GM23338 (cell line): ENCODE measurements at regions not wholly inside any gene's neighbourhood (a gene's known extent, or its start where the extent isn't known, plus 50 kb on each side); places are given as distances from the start of the nearest gene placed in this dataset.

Experiments used
- ATAC-seq: fragments of 200-7000 bp; cut with Tn5 transposase; 3 replicates; pipeline ENCODE4 v1.9.1; 2020
- DNase-seq: peaks from one replicate; pipeline ENCODE4 v3.0.0-alpha.2; 2015; ENCODE audit warnings: low spot score
- H2AFZ ChIP-seq: fragments of 200-600 bp; sonication (generic); 2 replicates; pipeline ENCODE4 v1.8.0; 2016; ENCODE audit warnings: antibody characterized with exemption, mild to moderate bottlenecking, moderate library complexity
- H3F3A ChIP-seq: fragments of 200-600 bp; sonication (generic); replicated peaks from 2 replicates; pipeline ENCODE4 v1.8.0; 2017; ENCODE audit warnings: antibody characterized with exemption, mixed run types, low read depth
- H3K27ac ChIP-seq: fragments of 200-600 bp; sonication (generic); 2 replicates; pipeline ENCODE4 v1.6.1; 2016; ENCODE audit warnings: low read depth
- H3K27me3 ChIP-seq: fragments of 200-600 bp; sonication (generic); 2 replicates; pipeline ENCODE4 v1.8.0; 2016; ENCODE audit warnings: mild to moderate bottlenecking, mixed run types, moderate library complexity; ENCODE audit not compliant: insufficient read depth
- H3K36me3 ChIP-seq: fragments of 200-600 bp; sonication (generic); 2 replicates; pipeline ENCODE4 v1.8.0; 2016; ENCODE audit warnings: mild to moderate bottlenecking; ENCODE audit not compliant: insufficient read depth
- H3K4me1 ChIP-seq: fragments of 200-600 bp; sonication (generic); 2 replicates; pipeline ENCODE4 v1.8.0; 2016; ENCODE audit warnings: mild to moderate bottlenecking, moderate library complexity; ENCODE audit not compliant: insufficient read depth
- H3K4me2 ChIP-seq: fragments of 200-600 bp; sonication (generic); 2 replicates; pipeline ENCODE4 v1.7.1; 2017; ENCODE audit warnings: mixed run types
- H3K4me3 ChIP-seq: fragments of 200-600 bp; sonication (generic); 2 replicates; pipeline ENCODE4 v1.6.1; 2016; ENCODE audit warnings: mixed run types
- H3K79me2 ChIP-seq: fragments of 200-600 bp; sonication (generic); replicated peaks from 2 replicates; pipeline ENCODE4 v1.8.0; 2017; ENCODE audit warnings: mild to moderate bottlenecking; ENCODE audit not compliant: insufficient read depth
- H3K9me2 ChIP-seq: fragments of 200-600 bp; sonication (generic); 2 replicates; pipeline ENCODE4 v1.8.0; 2017; ENCODE audit not compliant: insufficient read depth
- H4K20me1 ChIP-seq: fragments of 200-600 bp; sonication (generic); replicated peaks from 2 replicates; pipeline ENCODE4 v1.8.0; 2017; ENCODE audit warnings: mild to moderate bottlenecking; ENCODE audit not compliant: insufficient read depth
- H3K27ac Mint-ChIP-seq: 2 replicates; pipeline ENCODE4 v1.8.0; 2020; ENCODE audit warnings: inconsistent platforms, mild to moderate bottlenecking, moderate library complexity, mixed read lengths
- H3K27me3 Mint-ChIP-seq: 3 replicates; pipeline ENCODE4 v1.8.0; 2022; ENCODE audit warnings: low read depth, mild to moderate bottlenecking, moderate library complexity, mixed read lengths, inconsistent platforms; ENCODE audit not compliant: insufficient read depth, poor library complexity
- H3K36me3 Mint-ChIP-seq: 3 replicates; pipeline ENCODE4 v1.8.0; 2021; ENCODE audit warnings: low read depth, mild to moderate bottlenecking, inconsistent platforms, moderate library complexity, mixed read lengths
- H3K4me1 Mint-ChIP-seq: 3 replicates; pipeline ENCODE4 v1.8.0; 2020; ENCODE audit warnings: mild to moderate bottlenecking, inconsistent platforms, mixed read lengths
- H3K4me3 Mint-ChIP-seq: 3 replicates; pipeline ENCODE4 v1.8.0; 2021; ENCODE audit warnings: moderate library complexity, mild to moderate bottlenecking, inconsistent platforms, mixed read lengths
- H3K9me3 Mint-ChIP-seq: 3 replicates; pipeline ENCODE4 v1.8.0; 2020; ENCODE audit warnings: moderate library complexity, mild to moderate bottlenecking, inconsistent platforms, mixed read lengths
- CTCF ChIP-seq, 2 experiments: fragments of 200-600 bp in 1 of 2; sonication (generic) in 1 of 2; conservative IDR thresholded peaks; 2 replicates each; pipeline versions ENCODE4 v1.5.1 to v1.6.1; 2016 to 2017; ENCODE audit warnings: antibody characterized with exemption in 2 of 2, low read depth in 2 of 2, mild to moderate bottlenecking in 2 of 2, moderate library complexity in 1 of 2
- EZH2 ChIP-seq: fragments of 200-600 bp; sonication (generic); IDR thresholded peaks from one replicate; pipeline ENCODE4 v1.8.0; 2017; ENCODE audit warnings: antibody characterized with exemption, mild to moderate bottlenecking, low read depth; ENCODE audit not compliant: unreplicated experiment
- EZH2phosphoT487 ChIP-seq: fragments of 200-600 bp; sonication (generic); IDR thresholded peaks from one replicate; pipeline ENCODE4 v1.8.1; 2018; ENCODE audit warnings: antibody characterized with exemption; ENCODE audit not compliant: unreplicated experiment
- JUNB ChIP-seq: IDR thresholded peaks from one replicate; pipeline ENCODE4 v1.6.1; 2016; ENCODE audit warnings: antibody characterized with exemption; ENCODE audit not compliant: unreplicated experiment
- NANOG ChIP-seq: IDR thresholded peaks from 2 replicates; pipeline ENCODE4 v1.6.1; 2016; ENCODE audit warnings: antibody characterized with exemption, borderline replicate concordance
- REST ChIP-seq: IDR thresholded peaks from one replicate; pipeline ENCODE4 v1.6.1; 2018; ENCODE audit warnings: antibody characterized with exemption; ENCODE audit not compliant: unreplicated experiment
- STAT1 ChIP-seq: IDR thresholded peaks from one replicate; pipeline ENCODE4 v1.6.1; 2016; ENCODE audit warnings: antibody characterized with exemption; ENCODE audit not compliant: unreplicated experiment
- ZNF331 ChIP-seq: fragments of 250-450 bp; sonication (Bioruptor Pico); IDR thresholded peaks from 2 replicates; pipeline ENCODE4 v1.5.0; 2020; ENCODE audit warnings: low read depth, mild to moderate bottlenecking, moderate library complexity
- TF ChIP-seq, protein P1 (sequence below): IDR thresholded peaks from 2 replicates; pipeline ENCODE4 v1.6.1; 2016; ENCODE audit warnings: antibody characterized with exemption

- H3K4me2 ChIP-seq, result no peak overlapping the region
- no peaks in the 10 kb centered on the region for H3F3A ChIP-seq
- H3K36me3 ChIP-seq, result no peaks in the 10 kb centered on the region
- H3K27ac ChIP-seq, result no peak overlapping the region
- ATAC-seq, result no peak
- Mint-ChIP-seq H3K27me3 (peaks cover 1% of the 10 kb centered on the region), H3K27ac (no peak overlapping the region), H3K4me1 (no peaks in the 10 kb centered on the region), H3K4me3 (no peak overlapping the region), H3K36me3 (peaks cover 4% of the 10 kb centered on the region; the same call in 2 of the 3 replicates), H3K9me3 (peaks cover 29% of the 10 kb centered on the region)
- no peak for TF ChIP-seq NANOG
- H3K9me2 ChIP-seq, result no peaks in the 10 kb centered on the region; the same call in 1 of the 2 replicates
- no peak overlapping the region for H3K4me3 ChIP-seq
- no peaks in the 10 kb centered on the region for H3K4me1 ChIP-seq
- H4K20me1 ChIP-seq, result no peaks in the 10 kb centered on the region
- H3K27me3 ChIP-seq, result no peaks in the 10 kb centered on the region
- DNase-seq, result no peak
- no peak overlapping the region for H2AFZ ChIP-seq
- H3K79me2 ChIP-seq, result no peaks in the 10 kb centered on the region
Measured at GRCh38 chr2:129273266-129274037, 706.0 kb upstream of the RAB6C start.

- H3K27ac Mint-ChIP-seq, result no peak overlapping the region
- peaks cover 4% of the 10 kb centered on the region; the same call in 2 of the 3 replicates for H3K36me3 Mint-ChIP-seq
- peaks cover 25% of the 10 kb centered on the region for H3K9me3 Mint-ChIP-seq
- no peak for TF ChIP-seq REST
- no peak for TF ChIP-seq NANOG
- TF ChIP-seq, protein P1, sequence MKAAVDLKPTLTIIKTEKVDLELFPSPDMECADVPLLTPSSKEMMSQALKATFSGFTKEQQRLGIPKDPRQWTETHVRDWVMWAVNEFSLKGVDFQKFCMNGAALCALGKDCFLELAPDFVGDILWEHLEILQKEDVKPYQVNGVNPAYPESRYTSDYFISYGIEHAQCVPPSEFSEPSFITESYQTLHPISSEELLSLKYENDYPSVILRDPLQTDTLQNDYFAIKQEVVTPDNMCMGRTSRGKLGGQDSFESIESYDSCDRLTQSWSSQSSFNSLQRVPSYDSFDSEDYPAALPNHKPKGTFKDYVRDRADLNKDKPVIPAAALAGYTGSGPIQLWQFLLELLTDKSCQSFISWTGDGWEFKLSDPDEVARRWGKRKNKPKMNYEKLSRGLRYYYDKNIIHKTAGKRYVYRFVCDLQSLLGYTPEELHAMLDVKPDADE, result no peak
- TF ChIP-seq JUNB, result no peak
- TF ChIP-seq EZH2, result no peak
- TF ChIP-seq ZNF331, result no peak
- TF ChIP-seq EZH2phosphoT487, result no peak
- TF ChIP-seq STAT1, result no peak
- no peak for TF ChIP-seq CTCF (conservative IDR thresholded peaks at IDR 0.05; ENCODE audit: low read depth in 2 of 2)
Measured at GRCh38 chr2:129274038-129274415, 705.4 kb upstream of the RAB6C start.

More at GRCh38 chr2:129274038-129274415, 705.4 kb upstream of the RAB6C start:
- Histone ChIP-seq H2AFZ (no peak overlapping the region), H3K9me2 (no peaks in the 10 kb centered on the region; the same call in 1 of the 2 replicates), H3K36me3 (no peaks in the 10 kb centered on the region), H3K79me2 (no peaks in the 10 kb centered on the region), H3K27ac (no peak overlapping the region), H4K20me1 (no peaks in the 10 kb centered on the region), H3K4me2 (no peak overlapping the region), H3K4me3 (no peak overlapping the region), H3F3A (no peaks in the 10 kb centered on the region), H3K4me1 (no peaks in the 10 kb centered on the region), H3K27me3 (no peaks in the 10 kb centered on the region)
- H3K4me1 Mint-ChIP-seq, result no peaks in the 10 kb centered on the region
- ATAC-seq, result no peak
- DNase-seq, result no peak
- H3K27me3 Mint-ChIP-seq, result peaks cover 1% of the 10 kb centered on the region
- H3K4me3 Mint-ChIP-seq, result no peak overlapping the region
